Activated CD8-positive, alpha-beta memory T cell treated with anti-CD3 and anti-CD28 coated beads, Interleukin-2, amount 50 U/mL, for 1 hour (primary cell): ENCODE measurements at regions not wholly inside any gene's neighbourhood (a gene's known extent, or its start where the extent isn't known, plus 50 kb on each side); places are given as distances from the start of the nearest gene placed in this dataset.

ENCODE experiments used
- DNase-seq: peaks from one replicate; pipeline ENCODE4 v3.0.0-alpha.2; 2020; ENCODE audit errors: extremely low read depth

DNA sequence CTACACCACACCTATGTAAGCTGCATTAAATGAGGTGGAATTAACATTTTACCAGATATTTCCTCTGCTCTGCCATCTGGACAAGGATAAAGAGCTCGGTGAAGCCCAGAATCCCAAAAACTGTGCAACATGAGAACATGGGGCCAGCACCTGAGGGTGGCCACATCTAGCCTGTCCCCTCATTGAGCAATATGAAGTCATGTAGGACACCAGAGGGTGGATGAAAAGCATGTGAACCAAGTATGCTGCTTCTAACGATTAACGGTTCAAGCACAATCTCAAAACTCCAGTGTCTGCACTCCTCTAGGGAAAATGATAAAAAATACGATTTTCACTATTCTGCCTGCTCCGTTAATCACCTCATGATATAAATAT is 545.8 kb downstream of the EBF1 start:
- DNase-seq, result no peak

DNA sequence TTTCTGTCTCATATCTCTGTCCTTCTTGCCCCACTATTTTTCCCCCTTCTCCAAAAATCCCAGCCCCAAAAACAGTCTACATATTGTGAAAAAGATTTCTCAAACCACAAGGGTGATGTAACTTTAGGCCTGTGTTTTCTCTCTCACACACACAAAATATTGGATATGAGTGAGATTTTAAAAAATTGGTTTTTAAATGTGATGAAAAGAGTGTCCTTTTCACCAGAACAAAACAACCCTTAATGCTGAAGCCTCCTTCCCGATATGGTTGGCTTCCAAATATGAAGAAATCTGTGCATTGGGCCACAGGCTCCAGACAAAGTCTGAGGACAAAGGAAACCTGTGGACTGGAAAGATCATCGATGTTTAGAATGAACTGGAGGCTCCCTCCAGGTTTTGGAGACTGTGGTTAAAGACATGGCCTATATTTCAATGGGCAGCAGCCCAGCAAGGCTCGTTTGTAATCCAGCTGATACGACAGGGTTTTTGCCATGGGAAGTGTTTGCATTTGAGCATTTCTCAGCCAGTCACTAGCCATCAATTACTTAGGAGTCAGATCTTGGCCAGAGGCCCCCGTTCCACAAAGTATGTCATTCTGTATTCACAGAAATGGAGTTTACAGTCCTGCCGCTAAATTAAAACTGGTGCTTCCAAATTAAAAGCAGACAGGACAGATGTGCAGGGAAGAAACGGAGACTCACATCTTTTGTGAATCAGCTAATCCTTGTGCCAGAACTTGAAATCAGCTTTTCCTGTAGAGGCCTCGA is 546.3 kb downstream of the EBF1 start:
- DNase-seq, result no peak

GRCh38 chr5:158552241-158552640 is 547.5 kb downstream of the EBF1 start:
- no peak for DNase-seq

GRCh38 chr5:158549311-158549710 is 550.4 kb downstream of the EBF1 start:
- DNase-seq, result no peak

GRCh38 chr5:158546748-158547147 is 553.0 kb downstream of the EBF1 start:
- no peak for DNase-seq

DNA sequence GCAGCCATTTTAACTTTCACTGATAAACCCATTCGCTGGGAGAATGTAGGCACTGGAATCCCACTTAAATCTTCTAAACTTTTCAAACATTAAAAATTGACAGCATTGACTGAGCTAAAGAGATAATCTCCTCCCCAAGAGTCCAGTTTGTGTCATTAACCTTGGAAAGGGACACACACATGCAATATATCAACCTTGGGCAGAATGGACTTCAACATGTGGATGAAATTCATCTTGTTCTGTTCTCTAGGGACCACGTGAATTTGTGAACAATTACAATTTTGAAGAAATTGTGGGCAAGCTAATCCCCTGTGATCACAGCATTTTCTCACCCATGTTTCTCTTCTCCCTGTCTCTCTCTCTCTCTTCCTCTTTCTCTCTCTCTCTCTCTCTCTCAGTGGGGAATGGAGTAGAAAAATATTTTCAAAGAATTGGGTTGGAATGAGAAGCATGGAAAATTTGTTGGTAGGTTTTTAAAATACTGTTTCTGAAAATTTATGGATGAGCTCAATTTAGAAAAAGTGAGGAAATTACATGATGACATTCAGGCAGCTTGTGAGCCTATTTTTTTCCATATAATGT is 553.7 kb downstream of the EBF1 start:
- DNase-seq, result no peak

- DNase-seq, result no peak
Measured at GRCh38 chr5:158544388-158545339, 555.1 kb downstream of the EBF1 start.

GRCh38 chr5:158543539-158544387 is 556.0 kb downstream of the EBF1 start:
- no peak for DNase-seq

DNA sequence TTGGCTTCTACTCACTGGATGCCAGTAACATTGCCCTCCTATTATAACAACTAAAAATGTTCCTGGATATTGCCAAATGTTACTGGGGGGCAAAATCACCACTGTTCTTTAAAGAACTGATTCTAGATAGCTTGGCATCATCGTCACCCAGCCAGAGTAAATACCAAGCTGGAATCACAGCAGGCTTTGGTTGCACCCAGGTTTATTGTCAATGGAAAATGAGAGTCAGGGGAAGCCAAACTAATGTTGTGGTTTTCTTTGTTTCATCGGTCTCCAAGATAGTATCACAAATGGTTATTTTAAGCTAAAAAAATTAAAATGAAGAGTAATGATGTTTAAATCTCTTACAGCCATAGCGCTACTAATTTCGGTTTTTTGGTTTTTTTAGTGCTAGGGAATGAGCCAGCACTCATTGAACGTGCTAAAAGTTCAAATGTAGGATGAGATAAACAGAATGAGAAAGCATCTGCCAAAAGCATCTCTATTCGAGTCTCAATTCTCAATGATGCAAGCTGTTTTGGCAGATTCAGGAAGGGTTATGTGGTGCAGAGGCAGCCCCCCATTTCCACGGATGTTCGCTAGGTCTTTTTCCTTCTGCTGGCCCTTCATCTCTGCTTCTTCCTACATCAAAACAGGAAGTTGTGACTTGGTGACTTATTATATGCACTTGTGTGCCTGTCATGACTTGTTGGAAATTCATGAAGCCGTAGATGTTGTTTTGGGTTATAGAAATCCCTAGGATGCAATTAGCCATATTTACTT is 558.0 kb downstream of the EBF1 start:
- DNase-seq, result no peak

GRCh38 chr5:158538506-158539074 is 561.1 kb downstream of the EBF1 start:
- DNase-seq, result no peak

GRCh38 chr5:158537366-158537765 is 562.4 kb downstream of the EBF1 start:
- DNase-seq, result no peak

- DNase-seq, result no peak
Measured at GRCh38 chr5:158534203-158534602, 565.5 kb downstream of the EBF1 start.

DNA sequence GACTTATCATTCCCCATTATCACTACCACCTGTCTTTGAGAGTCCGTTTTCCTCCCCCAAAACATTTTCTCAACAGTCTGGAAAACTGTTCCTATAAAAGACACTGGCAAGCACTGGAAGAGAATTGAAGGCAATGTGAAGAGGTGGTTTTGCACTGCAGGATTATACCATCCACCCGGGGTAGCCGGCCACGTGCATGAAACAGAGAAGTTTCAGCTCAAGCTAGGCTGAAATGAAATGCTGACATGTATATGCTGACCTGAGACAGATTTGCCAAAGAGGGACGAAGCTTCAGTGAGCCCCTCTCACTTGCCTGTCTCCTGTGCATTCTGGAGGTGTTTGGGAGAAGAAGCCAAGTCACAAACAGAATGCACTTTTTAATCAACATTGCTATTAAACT is 567.0 kb downstream of the EBF1 start:
- no peak for DNase-seq

DNA sequence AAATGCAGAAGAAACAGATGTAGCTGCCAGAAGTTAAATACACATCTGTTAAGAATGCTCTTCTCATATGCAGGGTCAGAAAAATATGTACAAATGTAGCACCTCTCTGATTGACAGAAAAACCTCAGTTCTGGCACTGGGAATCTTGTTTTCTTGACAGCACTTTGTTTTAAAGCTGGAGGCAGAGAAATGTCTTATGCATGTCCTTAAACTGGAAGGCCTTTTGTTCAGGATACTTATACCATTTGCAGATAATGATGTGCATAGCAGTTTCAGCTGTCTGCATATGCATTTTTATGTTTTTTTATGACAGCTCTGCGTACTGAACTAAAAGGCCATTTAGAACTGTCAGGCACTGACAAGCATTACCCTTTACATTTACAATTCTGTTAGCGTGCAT is 567.9 kb downstream of the EBF1 start:
- no peak for DNase-seq

- DNase-seq, result no peak
Measured at GRCh38 chr5:158530115-158530514, 569.6 kb downstream of the EBF1 start.

DNA sequence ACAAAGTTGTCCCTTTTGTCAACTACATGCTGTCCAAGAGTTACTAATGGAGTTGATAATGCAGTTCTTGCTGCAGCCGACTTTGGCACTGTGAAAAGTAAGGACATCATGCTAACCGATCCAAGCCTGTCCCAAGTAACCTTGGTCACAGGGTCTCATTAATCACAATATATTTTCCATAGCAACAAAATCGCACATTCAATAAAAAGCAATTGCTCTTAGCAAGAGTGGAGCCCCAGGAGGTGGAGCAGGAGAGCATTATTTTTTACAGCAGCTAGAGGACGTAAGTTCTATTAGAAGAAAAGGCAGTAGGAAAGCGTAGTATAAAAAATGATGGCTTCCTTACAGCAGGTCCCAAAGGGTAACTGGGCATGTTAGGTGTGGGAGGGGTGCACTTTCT is 570.3 kb downstream of the EBF1 start:
- DNase-seq, result no peak

GRCh38 chr5:158525663-158526062 is 574.1 kb downstream of the EBF1 start:
- no peak for DNase-seq

DNA sequence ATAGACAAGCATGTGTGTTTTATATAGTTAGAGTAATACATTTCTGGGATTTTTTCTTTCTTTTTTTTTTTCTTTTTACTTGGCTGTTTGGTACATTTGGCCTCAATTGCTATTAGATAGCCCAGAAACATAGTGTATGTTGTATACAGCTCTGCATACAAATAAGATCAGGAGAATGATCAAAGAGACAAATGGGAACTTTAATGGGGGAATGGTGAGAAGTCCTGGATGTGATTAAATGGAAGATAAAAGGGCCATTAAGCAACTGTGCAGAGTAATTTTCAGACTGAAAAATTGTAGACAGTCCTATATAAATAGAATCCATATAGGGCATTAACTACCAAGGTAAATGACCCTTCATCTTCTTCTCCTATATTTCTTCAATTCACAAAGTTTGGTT is 575.6 kb downstream of the EBF1 start:
- no peak for DNase-seq

- no peak for DNase-seq
Measured at GRCh38 chr5:158522776-158523175, 576.9 kb downstream of the EBF1 start.

GRCh38 chr5:158521995-158522394 is 577.7 kb downstream of the EBF1 start:
- DNase-seq, result no peak
